OCI-LY3 (cell line): ENCODE measurements at regions not wholly inside any gene's neighbourhood (a gene's known extent, or its start where the extent isn't known, plus 50 kb on each side); places are given as distances from the start of the nearest gene placed in this dataset.

Source experiments
- H2AFZ ChIP-seq: fragments of 200-600, 300-600 bp; shearing (Covaris generic); 2 replicates; pipeline ENCODE4 v1.6.0; 2014; ENCODE audit warnings: antibody characterized with exemption, low read depth, low read length
- H3K27ac ChIP-seq: fragments of 200-600, 300-600 bp; sonication (generic); 2 replicates; pipeline ENCODE4 v1.5.1; 2014; ENCODE audit warnings: mild to moderate bottlenecking, low read length, moderate library complexity, mixed read lengths
- H3K27me3 ChIP-seq: fragments of 200-600, 300-600 bp; sonication (generic); 2 replicates; pipeline ENCODE4 v1.6.1; 2014; ENCODE audit warnings: low read depth, low read length, mixed read lengths
- H3K36me3 ChIP-seq: fragments of 200-600, 300-600 bp; sonication (generic); replicated peaks from 2 replicates; pipeline ENCODE3; 2014; ENCODE audit warnings: low read depth, low read length, mixed read lengths
- H3K4me1 ChIP-seq: fragments of 300-600, 200-600 bp; sonication (generic); 2 replicates; pipeline ENCODE4 v1.6.1; 2014; ENCODE audit warnings: low read length, mixed read lengths
- H3K4me2 ChIP-seq: fragments of 200-600, 300-600 bp; sonication (generic); 2 replicates; pipeline ENCODE4 v1.6.1; 2014; ENCODE audit warnings: low read length, mixed read lengths
- H3K4me3 ChIP-seq: fragments of 300-600, 200-600 bp; sonication (generic); 2 replicates; pipeline ENCODE4 v1.5.1; 2014; ENCODE audit warnings: antibody characterized with exemption, mild to moderate bottlenecking, low read length, moderate library complexity
- H3K79me2 ChIP-seq: fragments of 300-600, 200-600 bp; shearing (Covaris generic); 2 replicates; pipeline ENCODE4 v1.6.1; 2014; ENCODE audit warnings: mild to moderate bottlenecking, low read length, mixed read lengths
- H3K9ac ChIP-seq: fragments of 300-600, 200-600 bp; shearing (Covaris generic); 2 replicates; pipeline ENCODE4 v1.6.0; 2014; ENCODE audit warnings: mild to moderate bottlenecking, low read length, moderate library complexity
- H3K9me3 ChIP-seq: fragments of 200-600, 300-600 bp; shearing (Covaris generic); 2 replicates; pipeline ENCODE4 v1.6.1; 2014; ENCODE audit warnings: low read length, mixed read lengths; ENCODE audit not compliant: insufficient read depth
- H4K20me1 ChIP-seq: fragments of 200-600, 300-600 bp; sonication (generic); 2 replicates; pipeline ENCODE4 v1.6.1; 2016; ENCODE audit warnings: low read length, mixed read lengths; ENCODE audit not compliant: insufficient read depth
- EZH2phosphoT487 ChIP-seq: fragments of 200-600 bp; shearing (Covaris generic); IDR thresholded peaks from 2 replicates; pipeline ENCODE4 v1.6.1; 2018; ENCODE audit warnings: antibody characterized with exemption, mixed run types, low read depth
- TF ChIP-seq, protein P1 (sequence below): fragments of 200-600, 300-600 bp; sonication (generic); IDR thresholded peaks from 2 replicates; pipeline ENCODE4 v1.5.1; 2014; ENCODE audit warnings: antibody characterized with exemption, low read length, low read depth

DNA sequence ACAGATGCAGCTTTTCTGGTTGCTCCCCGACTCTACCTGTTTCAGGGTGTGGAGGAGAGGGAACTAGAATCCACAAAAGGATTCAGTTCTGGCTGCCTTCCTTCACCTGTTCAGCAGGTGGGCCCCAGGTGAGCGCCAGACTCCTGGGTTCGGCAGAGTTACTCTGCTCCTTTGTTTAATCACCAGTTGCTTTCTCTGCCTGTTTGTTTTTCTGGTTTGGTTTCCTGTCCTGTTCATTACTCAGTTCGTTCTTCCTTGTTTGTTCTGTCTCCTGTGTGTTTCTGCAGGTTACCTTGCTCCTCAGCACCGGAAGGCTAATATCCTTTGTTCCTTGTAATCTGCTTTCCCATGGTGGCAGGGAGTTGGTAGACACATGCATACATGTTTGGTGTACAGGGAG lies 508.5 kb upstream of the ATP11B start:
- no peaks in the 10 kb centered on the region for H3K36me3 ChIP-seq
- H3K9ac ChIP-seq, result no peak overlapping the region
- H3K27me3 ChIP-seq, result no peaks in the 10 kb centered on the region
- no peaks in the 10 kb centered on the region for H3K79me2 ChIP-seq
- no peak overlapping the region for H3K4me3 ChIP-seq
- H3K9me3 ChIP-seq, result no peaks in the 10 kb centered on the region
- H3K27ac ChIP-seq, result no peak overlapping the region
- no peak overlapping the region for H2AFZ ChIP-seq
- no peak overlapping the region for H3K4me2 ChIP-seq
- H4K20me1 ChIP-seq, result no peaks in the 10 kb centered on the region
- no peaks in the 10 kb centered on the region for H3K4me1 ChIP-seq
- TF ChIP-seq, protein P1, sequence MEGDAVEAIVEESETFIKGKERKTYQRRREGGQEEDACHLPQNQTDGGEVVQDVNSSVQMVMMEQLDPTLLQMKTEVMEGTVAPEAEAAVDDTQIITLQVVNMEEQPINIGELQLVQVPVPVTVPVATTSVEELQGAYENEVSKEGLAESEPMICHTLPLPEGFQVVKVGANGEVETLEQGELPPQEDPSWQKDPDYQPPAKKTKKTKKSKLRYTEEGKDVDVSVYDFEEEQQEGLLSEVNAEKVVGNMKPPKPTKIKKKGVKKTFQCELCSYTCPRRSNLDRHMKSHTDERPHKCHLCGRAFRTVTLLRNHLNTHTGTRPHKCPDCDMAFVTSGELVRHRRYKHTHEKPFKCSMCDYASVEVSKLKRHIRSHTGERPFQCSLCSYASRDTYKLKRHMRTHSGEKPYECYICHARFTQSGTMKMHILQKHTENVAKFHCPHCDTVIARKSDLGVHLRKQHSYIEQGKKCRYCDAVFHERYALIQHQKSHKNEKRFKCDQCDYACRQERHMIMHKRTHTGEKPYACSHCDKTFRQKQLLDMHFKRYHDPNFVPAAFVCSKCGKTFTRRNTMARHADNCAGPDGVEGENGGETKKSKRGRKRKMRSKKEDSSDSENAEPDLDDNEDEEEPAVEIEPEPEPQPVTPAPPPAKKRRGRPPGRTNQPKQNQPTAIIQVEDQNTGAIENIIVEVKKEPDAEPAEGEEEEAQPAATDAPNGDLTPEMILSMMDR, result no peak
- TF ChIP-seq EZH2phosphoT487, result no peak

GRCh38 chr3:182292591-182292990 lies 500.7 kb upstream of the ATP11B start:
- Histone ChIP-seq H4K20me1 (no peaks in the 10 kb centered on the region), H3K79me2 (no peaks in the 10 kb centered on the region), H3K27me3 (no peaks in the 10 kb centered on the region), H3K27ac (no peak overlapping the region), H3K4me2 (no peak overlapping the region), H3K9ac (no peak overlapping the region), H3K4me3 (no peak overlapping the region), H3K4me1 (no peaks in the 10 kb centered on the region), H3K36me3 (no peaks in the 10 kb centered on the region), H2AFZ (no peak overlapping the region), H3K9me3 (no peaks in the 10 kb centered on the region)
- no peak for TF ChIP-seq EZH2phosphoT487
- TF ChIP-seq, protein P1, result no peak

- no peaks in the 10 kb centered on the region for H3K4me1 ChIP-seq
- H3K79me2 ChIP-seq, result no peaks in the 10 kb centered on the region
- TF ChIP-seq EZH2phosphoT487, result no peak
- TF ChIP-seq, protein P1, result no peak
These were observed 499.0 kb upstream of the ATP11B start for GRCh38 chr3:182294256-182294655.

DNA sequence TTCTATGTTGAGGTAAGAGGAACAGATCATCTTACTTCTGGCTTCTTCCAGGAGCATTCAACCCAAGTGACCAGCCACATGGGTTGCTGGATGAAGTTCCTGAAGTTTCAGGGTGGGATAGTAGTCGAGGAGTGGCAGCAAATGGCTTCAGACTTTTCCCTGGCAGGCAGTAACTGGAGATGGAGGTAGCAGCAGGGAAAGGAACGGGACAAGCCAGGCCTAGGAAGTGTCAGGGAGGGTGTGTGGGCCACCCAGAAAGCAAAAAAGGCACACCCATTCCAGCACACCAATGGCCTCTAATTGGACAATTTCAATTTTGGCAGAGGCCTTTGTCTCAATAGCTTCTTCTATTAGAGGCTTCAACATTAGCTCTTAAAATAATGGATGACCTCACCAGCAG lies 498.6 kb upstream of the ATP11B start:
- H3K36me3 ChIP-seq, result no peaks in the 10 kb centered on the region
- H3K4me2 ChIP-seq, result no peak overlapping the region
- TF ChIP-seq, protein P1, result no peak
- TF ChIP-seq EZH2phosphoT487, result no peak
- no peak overlapping the region for H2AFZ ChIP-seq
- no peak overlapping the region for H3K4me3 ChIP-seq
- H4K20me1 ChIP-seq, result no peaks in the 10 kb centered on the region
- H3K4me1 ChIP-seq, result no peaks in the 10 kb centered on the region
- no peaks in the 10 kb centered on the region for H3K27me3 ChIP-seq
- no peak overlapping the region for H3K9ac ChIP-seq
- no peaks in the 10 kb centered on the region for H3K9me3 ChIP-seq
- H3K27ac ChIP-seq, result no peak overlapping the region
- no peaks in the 10 kb centered on the region for H3K79me2 ChIP-seq

More at GRCh38 chr3:182294256-182294655, 499.0 kb upstream of the ATP11B start:
- no peak overlapping the region for H3K27ac ChIP-seq
- H3K4me3 ChIP-seq, result no peak overlapping the region
- no peaks in the 10 kb centered on the region for H3K9me3 ChIP-seq
- H3K27me3 ChIP-seq, result no peaks in the 10 kb centered on the region
- H3K4me2 ChIP-seq, result no peak overlapping the region
- no peaks in the 10 kb centered on the region for H3K36me3 ChIP-seq
- no peak overlapping the region for H2AFZ ChIP-seq
- no peaks in the 10 kb centered on the region for H4K20me1 ChIP-seq
- H3K9ac ChIP-seq, result no peak overlapping the region
